HCT116 (cell line): ENCODE measurements at regions not wholly inside any gene's neighbourhood (a gene's known extent, or its start where the extent isn't known, plus 50 kb on each side); places are given as distances from the start of the nearest gene placed in this dataset.

Experiments
- EGR1 ChIP-seq: IDR thresholded peaks from 2 replicates; pipeline ENCODE4 v1.6.1; 2012; ENCODE audit warnings: low read depth
- JUND ChIP-seq: IDR thresholded peaks from 2 replicates; pipeline ENCODE4 v1.6.1; 2012
- POLR2A ChIP-seq: IDR thresholded peaks from 2 replicates; pipeline ENCODE4 v1.7.0; 2011; ENCODE audit warnings: borderline replicate concordance; ENCODE audit not compliant: insufficient read depth, insufficient read length; ENCODE audit errors: extremely low read depth
- POLR2AphosphoS5 ChIP-seq: IDR thresholded peaks from 2 replicates; pipeline ENCODE4 v1.6.1; 2011; ENCODE audit warnings: mild to moderate bottlenecking, low read depth, low read length, moderate library complexity
- TF ChIP-seq, protein P1 (sequence below), 3 experiments: fragments of 200-600 bp in 1 of 3; sonication (generic) in 1 of 3; IDR thresholded peaks in 2 of 3; conservative IDR thresholded peaks in 1 of 3; 2 replicates each; pipeline ENCODE4 v1.5.1; 2012 to 2017; ENCODE audit warnings: low read depth in 2 of 3, low read length in 2 of 3, antibody characterized with exemption in 1 of 3, borderline replicate concordance in 1 of 3, control low read depth in 1 of 3, mild to moderate bottlenecking in 1 of 3, mixed read lengths in 1 of 3, mixed run types in 1 of 3, moderate library complexity in 1 of 3; ENCODE audit not compliant: insufficient read depth in 1 of 3
- TF ChIP-seq, protein P2 (sequence below): IDR thresholded peaks from 2 replicates; pipeline ENCODE4 v1.6.1; 2011; ENCODE audit warnings: mild to moderate bottlenecking, low read length, moderate library complexity; ENCODE audit not compliant: insufficient replicate concordance; ENCODE audit errors: extremely low read depth

DNA sequence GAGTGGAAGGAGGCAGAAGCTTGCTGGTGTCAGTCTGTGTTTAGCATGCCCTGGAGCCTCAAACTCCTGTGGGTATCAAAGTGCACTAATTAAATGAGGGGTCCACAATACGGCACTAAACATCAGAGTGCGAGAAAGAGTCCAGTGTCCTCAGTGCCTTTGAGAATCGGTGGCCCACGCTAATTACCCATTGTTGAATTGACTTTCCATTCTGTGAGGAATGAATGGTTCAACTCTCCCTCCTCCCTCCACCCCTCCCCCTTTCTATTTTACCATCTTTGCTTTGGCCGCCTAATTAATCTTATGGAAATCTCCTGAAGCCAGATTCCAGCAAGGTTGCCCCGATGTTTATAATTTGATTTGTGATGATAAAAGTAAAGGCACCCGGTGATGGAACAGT is 217.8 kb downstream of the TFEC start:
- TF ChIP-seq, protein P1, sequence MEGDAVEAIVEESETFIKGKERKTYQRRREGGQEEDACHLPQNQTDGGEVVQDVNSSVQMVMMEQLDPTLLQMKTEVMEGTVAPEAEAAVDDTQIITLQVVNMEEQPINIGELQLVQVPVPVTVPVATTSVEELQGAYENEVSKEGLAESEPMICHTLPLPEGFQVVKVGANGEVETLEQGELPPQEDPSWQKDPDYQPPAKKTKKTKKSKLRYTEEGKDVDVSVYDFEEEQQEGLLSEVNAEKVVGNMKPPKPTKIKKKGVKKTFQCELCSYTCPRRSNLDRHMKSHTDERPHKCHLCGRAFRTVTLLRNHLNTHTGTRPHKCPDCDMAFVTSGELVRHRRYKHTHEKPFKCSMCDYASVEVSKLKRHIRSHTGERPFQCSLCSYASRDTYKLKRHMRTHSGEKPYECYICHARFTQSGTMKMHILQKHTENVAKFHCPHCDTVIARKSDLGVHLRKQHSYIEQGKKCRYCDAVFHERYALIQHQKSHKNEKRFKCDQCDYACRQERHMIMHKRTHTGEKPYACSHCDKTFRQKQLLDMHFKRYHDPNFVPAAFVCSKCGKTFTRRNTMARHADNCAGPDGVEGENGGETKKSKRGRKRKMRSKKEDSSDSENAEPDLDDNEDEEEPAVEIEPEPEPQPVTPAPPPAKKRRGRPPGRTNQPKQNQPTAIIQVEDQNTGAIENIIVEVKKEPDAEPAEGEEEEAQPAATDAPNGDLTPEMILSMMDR (IDR thresholded peaks at IDR 0.05 in 2 of 3, conservative IDR thresholded peaks at IDR 0.05 in 1 of 3; ENCODE audit: borderline replicate concordance in 1 of 3, insufficient read depth in 1 of 3, low read depth in 2 of 3, low read length in 2 of 3), result no peak
- TF ChIP-seq POLR2A (no peak), POLR2AphosphoS5 (no peak), JUND (no peak), EGR1 (no peak)
- TF ChIP-seq, protein P2, sequence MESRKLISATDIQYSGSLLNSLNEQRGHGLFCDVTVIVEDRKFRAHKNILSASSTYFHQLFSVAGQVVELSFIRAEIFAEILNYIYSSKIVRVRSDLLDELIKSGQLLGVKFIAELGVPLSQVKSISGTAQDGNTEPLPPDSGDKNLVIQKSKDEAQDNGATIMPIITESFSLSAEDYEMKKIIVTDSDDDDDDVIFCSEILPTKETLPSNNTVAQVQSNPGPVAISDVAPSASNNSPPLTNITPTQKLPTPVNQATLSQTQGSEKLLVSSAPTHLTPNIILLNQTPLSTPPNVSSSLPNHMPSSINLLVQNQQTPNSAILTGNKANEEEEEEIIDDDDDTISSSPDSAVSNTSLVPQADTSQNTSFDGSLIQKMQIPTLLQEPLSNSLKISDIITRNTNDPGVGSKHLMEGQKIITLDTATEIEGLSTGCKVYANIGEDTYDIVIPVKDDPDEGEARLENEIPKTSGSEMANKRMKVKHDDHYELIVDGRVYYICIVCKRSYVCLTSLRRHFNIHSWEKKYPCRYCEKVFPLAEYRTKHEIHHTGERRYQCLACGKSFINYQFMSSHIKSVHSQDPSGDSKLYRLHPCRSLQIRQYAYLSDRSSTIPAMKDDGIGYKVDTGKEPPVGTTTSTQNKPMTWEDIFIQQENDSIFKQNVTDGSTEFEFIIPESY, result no peak
